ENCODE measurements at regions not wholly inside any gene's neighbourhood (a gene's known extent, or its start where the extent isn't known, plus 50 kb on each side); places are given as distances from the start of the nearest gene placed in this dataset.
"Not testable (repeated sequence)": the region's sequence is repeated elsewhere in the genome, so short reads cannot be mapped to it uniquely, and the experiment has no call there.

- DNase-seq, result no peak
- in situ Hi-C loops (cut with MboI; ENCODE audit: low pct_unique_long_range_greater_than_20kb, low sequenced_read_pairs), result no loop called here
Observed at GRCh38 chr5:92207151-92207550, 824.0 kb upstream of the ARRDC3 start.

DNA sequence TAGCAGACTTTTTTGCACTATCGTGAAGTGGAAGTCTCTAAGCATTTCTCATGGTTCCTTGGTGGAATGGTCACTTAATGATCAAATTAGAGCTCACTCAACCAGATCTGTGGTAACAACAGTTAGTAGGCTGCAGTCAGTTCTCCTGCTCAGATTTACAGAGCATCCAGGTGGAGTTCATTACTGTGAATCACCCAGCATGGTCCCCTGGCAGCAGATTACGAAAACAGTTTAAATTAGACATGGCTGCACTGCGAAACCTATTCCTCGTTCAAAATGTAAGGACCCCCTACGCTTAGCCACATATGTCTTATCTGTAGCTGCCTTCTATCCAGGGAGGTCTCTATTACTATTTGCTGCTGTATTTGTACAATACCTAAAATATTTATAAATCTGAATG, 823.6 kb upstream of the ARRDC3 start:
- in situ Hi-C loops (cut with MboI; ENCODE audit: low pct_unique_long_range_greater_than_20kb, low sequenced_read_pairs), result no loop called here
- no peak for DNase-seq

- in situ Hi-C loops (cut with MboI; ENCODE audit: low pct_unique_long_range_greater_than_20kb, low sequenced_read_pairs), result not testable (repeated sequence)
Observed at GRCh38 chr5:92199035-92199434, 815.9 kb upstream of the ARRDC3 start.

GRCh38 chr5:92181656-92182055, 798.5 kb upstream of the ARRDC3 start:
- in situ Hi-C loops (cut with MboI; ENCODE audit: low pct_unique_long_range_greater_than_20kb, low sequenced_read_pairs), result no loop called here
- DNase-seq, result no peak

More at GRCh38 chr5:92199035-92199434, 815.9 kb upstream of the ARRDC3 start:
- not testable (repeated sequence) for DNase-seq

DNA sequence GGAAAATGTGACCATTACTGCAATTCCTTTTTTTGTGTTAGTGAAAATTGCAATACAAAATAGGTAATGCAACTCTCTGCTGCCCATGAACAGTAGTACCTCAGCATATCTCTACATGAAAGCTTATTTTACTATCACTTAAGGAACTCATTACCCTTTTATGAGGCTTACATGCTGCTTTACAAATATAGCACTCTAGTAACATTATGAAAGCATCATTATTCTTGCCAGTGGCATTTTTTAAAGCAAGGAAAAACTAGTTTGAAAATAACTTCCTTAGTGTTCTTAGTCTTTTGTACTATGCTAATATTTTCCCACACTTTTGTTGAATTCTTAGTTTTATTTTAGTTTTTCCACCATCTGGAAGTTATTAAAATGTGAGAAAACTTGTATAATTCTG, 797.3 kb upstream of the ARRDC3 start:
- in situ Hi-C loops (cut with MboI; ENCODE audit: low pct_unique_long_range_greater_than_20kb, low sequenced_read_pairs), result no loop called here
- DNase-seq, result no peak

- in situ Hi-C loops (cut with MboI; ENCODE audit: low pct_unique_long_range_greater_than_20kb, low sequenced_read_pairs), result no loop called here
- no peak for DNase-seq
Observed at GRCh38 chr5:92179651-92180050, 796.5 kb upstream of the ARRDC3 start.

DNA sequence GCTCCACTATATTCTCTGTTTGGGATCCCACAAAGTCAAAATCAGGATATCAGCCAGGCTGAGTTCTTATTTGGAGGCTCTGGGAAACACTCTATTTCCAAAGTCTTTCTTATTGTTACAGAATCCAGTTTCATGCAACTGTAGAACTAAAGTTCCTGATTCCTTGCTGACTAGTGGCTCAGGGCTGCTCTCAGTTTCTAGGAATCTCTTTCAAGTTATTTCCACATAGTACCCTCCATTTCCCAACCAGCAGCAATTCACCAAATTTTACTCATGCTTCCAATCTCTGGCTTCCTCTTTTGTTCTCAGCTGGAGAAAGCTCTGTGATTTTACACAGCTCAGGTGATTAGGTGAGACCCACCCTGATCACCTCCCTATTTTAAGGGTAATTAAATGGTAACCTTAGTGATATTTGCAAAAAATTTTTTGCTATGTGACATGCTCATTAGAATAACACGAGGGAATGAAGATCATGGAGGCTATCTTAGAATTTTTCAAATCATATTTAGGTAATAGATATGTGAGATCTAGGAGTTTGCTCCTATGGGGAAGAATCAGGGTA, 794.9 kb upstream of the ARRDC3 start:
- in situ Hi-C loops (cut with MboI; ENCODE audit: low pct_unique_long_range_greater_than_20kb, low sequenced_read_pairs), result no loop called here
- no peak for DNase-seq

DNA sequence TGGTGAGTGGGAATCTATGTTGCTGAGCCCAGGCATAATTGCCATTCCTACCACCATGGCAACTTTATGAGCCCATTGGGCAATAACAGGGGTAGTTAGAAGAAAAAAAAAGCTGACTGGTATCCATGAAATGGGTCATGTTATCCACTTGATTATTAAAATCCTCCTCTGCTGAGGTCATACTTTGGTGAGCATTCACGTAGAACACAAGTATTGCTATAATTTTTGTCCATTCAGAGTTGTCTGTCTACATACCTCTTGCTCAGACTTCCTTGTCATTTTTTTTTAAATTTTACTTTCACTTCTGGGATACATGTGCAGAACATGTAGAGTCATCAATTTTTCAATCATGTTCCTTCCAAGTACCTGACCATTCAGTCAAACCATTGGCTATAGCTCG, 780.8 kb upstream of the ARRDC3 start:
- in situ Hi-C loops (cut with MboI; ENCODE audit: low pct_unique_long_range_greater_than_20kb, low sequenced_read_pairs), result no loop called here
- no peak for DNase-seq

- no peak for DNase-seq
- in situ Hi-C loops (cut with MboI; ENCODE audit: low pct_unique_long_range_greater_than_20kb, low sequenced_read_pairs), result no loop called here
Observed at GRCh38 chr5:92147798-92148197, 764.7 kb upstream of the ARRDC3 start.

DNA sequence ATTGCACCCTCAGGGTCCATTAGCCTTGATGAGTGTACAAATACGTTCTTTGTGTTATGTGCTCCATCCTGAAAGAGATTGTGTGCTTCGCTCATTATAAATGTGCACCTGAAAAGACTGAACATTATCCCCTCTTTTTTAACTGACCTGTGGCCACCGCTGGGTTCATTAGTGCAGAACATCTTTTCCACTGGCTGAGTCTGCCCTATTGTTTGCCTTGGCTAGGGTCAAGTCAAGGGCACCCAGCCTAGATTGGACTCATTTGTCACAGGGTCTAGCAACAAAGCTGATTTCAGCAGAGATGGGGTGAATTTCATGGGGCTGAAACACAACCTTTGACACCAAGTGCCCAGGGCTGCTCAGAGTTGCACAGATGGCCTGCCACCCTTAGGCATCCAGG, 764.1 kb upstream of the ARRDC3 start:
- in situ Hi-C loops (cut with MboI; ENCODE audit: low pct_unique_long_range_greater_than_20kb, low sequenced_read_pairs), result no loop called here
- DNase-seq, result no peak

DNA sequence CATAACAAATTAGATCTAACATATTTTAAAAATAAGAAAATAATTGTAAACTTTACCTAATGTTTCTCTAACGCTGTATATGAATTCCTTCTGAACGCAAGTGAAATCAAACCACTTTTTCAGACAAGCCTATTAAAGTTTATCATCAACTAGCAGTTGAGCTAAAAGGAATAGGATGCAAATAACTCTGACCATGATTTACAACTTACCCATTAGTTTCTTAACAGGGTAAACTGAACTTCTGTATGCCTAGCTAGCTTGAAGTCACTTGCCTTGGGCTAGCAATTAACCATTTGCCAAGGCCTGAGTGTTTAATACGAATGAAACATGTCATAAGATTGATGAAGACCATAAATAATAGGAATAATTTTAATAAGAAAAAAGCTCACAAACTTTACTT, 762.7 kb upstream of the ARRDC3 start:
- in situ Hi-C loops (cut with MboI; ENCODE audit: low pct_unique_long_range_greater_than_20kb, low sequenced_read_pairs), result no loop called here
- no peak for DNase-seq

DNA sequence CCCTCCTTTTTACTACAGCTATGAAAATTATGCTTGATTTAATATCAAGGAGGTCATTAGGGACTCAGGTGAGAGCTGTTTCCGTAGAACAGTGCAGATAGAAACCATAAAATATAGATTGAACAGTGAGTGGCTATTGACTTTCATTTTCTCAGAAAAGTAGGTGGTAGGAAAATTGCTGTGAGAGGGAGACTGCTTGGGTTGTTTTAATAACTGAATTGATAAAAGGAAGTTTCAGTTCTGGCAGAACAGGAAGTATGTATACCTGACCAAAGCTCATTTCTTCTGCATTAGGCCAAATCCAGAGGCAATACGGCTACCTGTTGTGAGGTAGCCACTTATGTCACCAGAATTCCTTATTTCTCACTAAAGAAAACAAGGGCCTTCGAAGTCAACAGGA, 761.7 kb upstream of the ARRDC3 start:
- in situ Hi-C loops (cut with MboI; ENCODE audit: low pct_unique_long_range_greater_than_20kb, low sequenced_read_pairs), result no loop called here
- DNase-seq, result no peak

DNA sequence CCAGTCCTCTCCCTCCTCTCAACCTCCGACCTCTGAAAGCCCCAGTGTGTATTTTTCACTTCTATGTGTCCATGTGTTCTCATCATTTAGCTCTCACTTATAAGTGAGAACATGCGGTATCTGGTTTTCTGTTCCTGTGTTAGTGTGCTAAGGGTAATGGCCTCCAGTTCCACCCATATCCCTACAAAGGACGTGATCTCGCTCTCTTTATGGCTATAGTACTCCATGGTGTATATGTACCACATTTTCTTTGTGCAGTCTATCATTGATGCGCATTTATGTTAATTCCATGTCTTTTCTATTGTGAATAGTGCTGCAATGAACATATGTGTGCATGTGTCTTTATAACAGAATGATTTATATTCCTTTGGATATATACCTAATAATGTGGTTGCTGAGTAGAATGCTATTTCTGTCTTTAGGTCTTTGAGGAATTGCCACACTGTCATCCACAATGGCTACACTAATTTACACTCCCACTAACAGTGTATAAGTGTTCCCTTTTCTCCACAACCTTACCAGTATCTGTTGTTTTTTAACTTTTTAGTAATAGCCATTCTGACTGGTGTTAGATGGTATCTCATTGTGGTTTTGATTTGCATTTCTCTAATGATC, 749.3 kb upstream of the ARRDC3 start:
- in situ Hi-C loops (cut with MboI; ENCODE audit: low pct_unique_long_range_greater_than_20kb, low sequenced_read_pairs); DNase-seq: not testable (repeated sequence)

- in situ Hi-C loops (cut with MboI; ENCODE audit: low pct_unique_long_range_greater_than_20kb, low sequenced_read_pairs), result no loop called here
- no peak for DNase-seq
Observed at GRCh38 chr5:92126182-92126581, 743.1 kb upstream of the ARRDC3 start.

DNA sequence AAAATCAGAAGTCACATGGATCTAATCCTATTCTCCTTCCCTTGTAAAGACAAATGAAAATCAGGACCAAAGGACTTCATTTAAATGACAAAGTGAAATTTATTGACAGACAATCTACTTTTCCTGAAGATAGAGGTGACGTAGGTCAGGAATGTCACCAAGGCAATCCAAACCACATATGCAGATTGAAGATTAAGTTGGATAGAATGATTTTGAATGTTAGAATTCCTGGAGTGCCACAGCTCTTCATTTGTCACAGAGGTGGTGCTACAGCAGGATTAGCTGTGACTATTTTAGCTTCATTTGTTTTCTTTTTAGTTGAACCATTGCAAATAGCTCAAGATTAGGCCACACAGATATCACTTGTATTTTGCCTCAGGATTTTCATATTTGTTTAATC, 736.0 kb upstream of the ARRDC3 start:
- DNase-seq, result no peak
- in situ Hi-C loops (cut with MboI; ENCODE audit: low pct_unique_long_range_greater_than_20kb, low sequenced_read_pairs), result no loop called here

DNA sequence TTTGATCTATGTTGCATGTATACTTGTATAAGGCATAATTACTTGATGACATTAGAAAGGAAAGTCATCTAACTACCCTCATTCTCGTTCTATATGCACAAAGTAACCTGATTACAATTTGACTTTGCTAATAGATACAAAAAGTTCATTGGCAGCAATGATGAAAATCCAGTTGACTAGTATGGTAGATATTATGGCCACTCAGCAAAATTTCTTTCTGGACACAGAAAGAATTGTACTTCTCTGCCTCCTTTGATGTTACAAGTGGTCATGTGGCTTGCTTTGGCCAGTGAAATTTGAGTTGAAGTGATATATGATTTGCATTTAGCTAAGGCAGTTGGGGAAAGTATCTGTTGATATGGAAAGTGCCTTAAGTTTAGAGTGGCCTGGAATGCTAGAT, 723.7 kb upstream of the ARRDC3 start:
- DNase-seq, result no peak
- in situ Hi-C loops (cut with MboI; ENCODE audit: low pct_unique_long_range_greater_than_20kb, low sequenced_read_pairs), result no loop called here

DNA sequence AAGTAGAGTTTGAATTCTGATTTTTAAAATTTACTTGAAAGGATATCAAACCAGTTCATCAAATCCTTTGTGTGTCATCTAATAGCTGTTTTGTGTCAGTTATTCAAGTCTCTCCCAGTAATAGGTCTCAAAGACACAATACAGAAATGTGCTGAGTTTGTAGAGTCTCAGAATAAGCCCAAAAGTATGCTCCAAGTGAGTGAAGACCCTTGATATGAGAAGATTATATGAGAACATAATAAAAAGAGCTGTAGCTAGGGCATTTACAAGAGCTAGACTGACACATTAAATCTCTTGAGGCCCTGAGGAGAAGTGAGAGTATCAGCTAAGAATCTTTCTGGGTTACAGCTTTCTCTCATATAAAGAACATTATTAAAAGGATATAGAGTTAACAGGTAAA, 721.0 kb upstream of the ARRDC3 start:
- in situ Hi-C loops (cut with MboI; ENCODE audit: low pct_unique_long_range_greater_than_20kb, low sequenced_read_pairs), result no loop called here
- no peak for DNase-seq

DNA sequence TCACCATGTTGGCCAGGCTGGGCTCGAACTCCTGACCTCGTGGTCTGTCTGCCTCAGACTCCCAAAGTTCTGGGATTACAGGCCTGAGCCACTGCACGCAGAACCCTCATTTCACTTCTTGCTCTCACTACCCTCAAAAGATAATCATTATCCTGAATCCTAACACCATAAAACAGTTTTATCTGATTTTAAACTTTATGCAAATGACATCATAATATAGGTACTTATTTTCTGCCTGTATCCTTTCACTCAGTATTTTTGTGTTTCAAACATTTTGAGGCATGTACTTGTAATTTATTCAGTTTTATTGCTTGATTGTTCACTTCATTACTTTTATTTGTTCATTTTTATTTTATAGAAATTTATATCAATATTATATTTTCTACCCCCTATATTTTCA, 719.2 kb upstream of the ARRDC3 start:
- no peak for DNase-seq
- in situ Hi-C loops (cut with MboI; ENCODE audit: low pct_unique_long_range_greater_than_20kb, low sequenced_read_pairs), result no loop called here

DNA sequence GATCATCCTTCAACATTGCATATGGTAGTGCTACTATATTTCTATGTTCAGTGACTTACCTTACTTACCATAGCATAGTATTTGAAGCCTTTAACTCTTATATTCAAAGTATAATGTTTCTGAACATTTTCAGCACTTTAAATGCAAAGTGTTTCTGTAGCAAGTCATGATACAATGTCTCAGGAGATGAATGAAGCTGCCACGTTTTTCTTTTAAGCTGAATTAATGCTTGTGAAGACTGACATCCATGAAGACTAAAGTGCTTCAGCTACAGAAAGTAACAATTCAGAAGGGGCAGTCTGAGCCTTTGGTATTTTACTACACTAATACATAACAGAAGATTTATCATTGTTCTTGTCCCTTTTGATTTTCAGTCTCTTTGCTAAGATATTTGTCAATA, 709.1 kb upstream of the ARRDC3 start:
- DNase-seq, result no peak
- in situ Hi-C loops (cut with MboI; ENCODE audit: low pct_unique_long_range_greater_than_20kb, low sequenced_read_pairs), result no loop called here

GRCh38 chr5:92086059-92086811, 703.1 kb upstream of the ARRDC3 start:
- in situ Hi-C loops (cut with MboI; ENCODE audit: low pct_unique_long_range_greater_than_20kb, low sequenced_read_pairs), result no loop called here
- no peak for DNase-seq

Data from KBM-7 (cell line).